ENCODE measurements at regions not wholly inside any gene's neighbourhood (a gene's known extent, or its start where the extent isn't known, plus 50 kb on each side); places are given as distances from the start of the nearest gene placed in this dataset.

DNA sequence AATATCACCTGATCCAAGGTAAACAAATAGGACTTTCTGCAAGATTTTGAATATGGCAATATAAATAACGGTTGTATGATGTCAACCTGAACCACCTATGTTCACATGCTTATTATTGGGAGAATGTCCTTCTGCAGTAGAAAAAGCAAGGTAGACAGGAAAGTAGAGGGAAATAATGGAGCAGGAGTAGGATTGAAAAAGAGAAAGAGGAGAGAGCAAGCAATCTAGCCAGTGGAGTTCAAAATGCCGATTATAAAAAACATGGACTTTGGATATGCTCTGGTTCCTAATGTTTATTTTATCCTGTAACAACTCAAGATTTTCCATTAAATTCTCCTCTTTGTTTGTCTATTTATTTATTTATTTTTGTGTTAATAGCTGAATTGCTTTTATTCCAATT, 878.0 kb upstream of the KCND2 start:
- H3K4me3 ChIP-seq (ENCODE audit: low read length), result no peak overlapping the region
- DNase-seq (ENCODE audit: low read depth), result no peak
- TF ChIP-seq, protein P1, sequence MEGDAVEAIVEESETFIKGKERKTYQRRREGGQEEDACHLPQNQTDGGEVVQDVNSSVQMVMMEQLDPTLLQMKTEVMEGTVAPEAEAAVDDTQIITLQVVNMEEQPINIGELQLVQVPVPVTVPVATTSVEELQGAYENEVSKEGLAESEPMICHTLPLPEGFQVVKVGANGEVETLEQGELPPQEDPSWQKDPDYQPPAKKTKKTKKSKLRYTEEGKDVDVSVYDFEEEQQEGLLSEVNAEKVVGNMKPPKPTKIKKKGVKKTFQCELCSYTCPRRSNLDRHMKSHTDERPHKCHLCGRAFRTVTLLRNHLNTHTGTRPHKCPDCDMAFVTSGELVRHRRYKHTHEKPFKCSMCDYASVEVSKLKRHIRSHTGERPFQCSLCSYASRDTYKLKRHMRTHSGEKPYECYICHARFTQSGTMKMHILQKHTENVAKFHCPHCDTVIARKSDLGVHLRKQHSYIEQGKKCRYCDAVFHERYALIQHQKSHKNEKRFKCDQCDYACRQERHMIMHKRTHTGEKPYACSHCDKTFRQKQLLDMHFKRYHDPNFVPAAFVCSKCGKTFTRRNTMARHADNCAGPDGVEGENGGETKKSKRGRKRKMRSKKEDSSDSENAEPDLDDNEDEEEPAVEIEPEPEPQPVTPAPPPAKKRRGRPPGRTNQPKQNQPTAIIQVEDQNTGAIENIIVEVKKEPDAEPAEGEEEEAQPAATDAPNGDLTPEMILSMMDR (conservative IDR thresholded peaks at IDR 0.05; ENCODE audit: low read length), result no peak

DNA sequence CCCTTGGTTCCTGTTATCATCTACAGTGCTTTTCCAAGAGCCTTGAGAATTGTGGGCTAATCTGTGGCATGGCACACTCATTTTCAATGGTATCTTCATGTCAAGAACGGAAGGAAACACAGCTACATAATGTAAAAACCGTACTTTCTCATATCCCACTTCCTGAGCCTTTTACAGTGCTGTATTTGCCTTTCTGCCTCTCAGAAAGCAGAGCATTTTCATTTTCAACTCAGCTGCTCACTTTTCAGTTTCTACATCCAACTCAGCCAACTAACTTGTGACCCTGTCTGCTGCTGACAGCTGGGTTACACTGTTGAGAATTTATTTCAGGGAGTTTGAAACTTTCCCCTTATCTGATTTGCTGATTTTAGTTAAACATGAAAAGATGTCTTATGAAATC, 875.8 kb upstream of the KCND2 start:
- no peak for DNase-seq (ENCODE audit: low read depth)
- TF ChIP-seq, protein P1 (conservative IDR thresholded peaks at IDR 0.05; ENCODE audit: low read length), result no peak
- H3K4me3 ChIP-seq (ENCODE audit: low read length), result no peak overlapping the region

DNA sequence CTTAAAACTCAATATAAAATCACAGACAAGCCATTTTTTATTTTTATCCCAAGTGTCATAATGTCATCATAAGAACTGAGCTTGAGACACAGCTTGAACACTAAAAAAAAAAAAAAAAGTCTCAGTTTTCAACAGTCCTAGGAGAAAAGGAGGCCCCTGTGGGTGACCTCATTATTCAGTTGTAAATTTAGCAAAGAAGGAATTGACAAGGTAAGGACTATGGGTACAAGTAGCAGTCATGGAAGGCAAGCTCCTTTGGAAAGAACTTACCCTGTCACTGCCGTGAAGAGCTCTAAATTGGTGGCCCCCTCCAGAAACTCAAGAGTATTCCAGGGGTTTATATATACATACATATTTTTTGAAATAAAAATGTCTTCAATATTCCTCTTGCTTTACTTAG, 864.4 kb upstream of the KCND2 start:
- no peak overlapping the region for H3K4me3 ChIP-seq (ENCODE audit: low read length)
- no peak for DNase-seq (ENCODE audit: low read depth)
- TF ChIP-seq, protein P1 (conservative IDR thresholded peaks at IDR 0.05; ENCODE audit: low read length), result no peak

DNA sequence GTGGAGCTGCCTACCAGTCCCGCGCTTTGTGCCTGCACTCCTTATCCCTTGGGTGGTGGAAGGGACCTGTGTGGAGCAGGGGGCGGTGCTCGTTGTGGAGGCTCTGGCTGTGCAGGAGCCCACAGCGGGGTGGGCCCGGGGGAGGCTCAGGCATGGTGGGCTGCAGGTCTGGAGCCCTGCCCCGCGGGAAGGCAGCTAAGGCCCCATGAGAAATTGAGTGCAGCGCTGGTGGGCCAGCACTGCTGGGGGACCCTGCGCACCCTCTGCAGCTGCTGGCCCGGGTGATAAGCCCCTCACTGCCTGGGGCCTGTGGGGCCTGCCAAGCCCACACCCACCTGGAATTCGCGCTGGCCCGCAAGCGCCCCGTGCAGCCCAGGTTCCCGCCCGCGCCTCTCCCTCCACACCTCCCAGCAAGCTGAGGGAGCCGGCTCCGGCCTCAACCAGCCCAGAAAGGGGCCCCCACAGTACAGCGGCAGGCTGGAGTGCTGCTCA, 859.6 kb upstream of the KCND2 start:
- DNase-seq (ENCODE audit: low read depth), result no peak
- no peak overlapping the region for H3K4me3 ChIP-seq (ENCODE audit: low read length)
- TF ChIP-seq, protein P1 (conservative IDR thresholded peaks at IDR 0.05; ENCODE audit: low read length), result no peak

DNA sequence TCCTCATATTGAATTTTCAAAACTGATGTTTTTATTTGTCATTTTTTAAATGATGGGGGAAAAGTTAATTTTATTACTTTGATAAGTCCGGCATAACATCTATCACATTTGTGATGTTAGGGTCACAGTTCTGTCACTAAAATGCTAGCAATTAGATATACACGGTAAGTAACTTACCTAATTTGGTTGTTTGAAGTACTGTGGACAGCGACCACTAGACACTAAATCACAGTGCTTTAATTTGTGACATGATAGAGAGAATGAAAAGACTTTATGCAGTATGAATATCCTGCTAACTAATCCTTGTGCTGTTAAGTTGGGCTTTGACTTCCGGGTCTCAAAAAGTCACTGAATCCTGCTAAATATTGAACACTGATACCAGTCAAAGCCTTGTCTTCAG, 857.3 kb upstream of the KCND2 start:
- DNase-seq (ENCODE audit: low read depth), result no peak
- TF ChIP-seq, protein P1 (conservative IDR thresholded peaks at IDR 0.05; ENCODE audit: low read length), result no peak
- H3K4me3 ChIP-seq (ENCODE audit: low read length), result no peak overlapping the region

DNA sequence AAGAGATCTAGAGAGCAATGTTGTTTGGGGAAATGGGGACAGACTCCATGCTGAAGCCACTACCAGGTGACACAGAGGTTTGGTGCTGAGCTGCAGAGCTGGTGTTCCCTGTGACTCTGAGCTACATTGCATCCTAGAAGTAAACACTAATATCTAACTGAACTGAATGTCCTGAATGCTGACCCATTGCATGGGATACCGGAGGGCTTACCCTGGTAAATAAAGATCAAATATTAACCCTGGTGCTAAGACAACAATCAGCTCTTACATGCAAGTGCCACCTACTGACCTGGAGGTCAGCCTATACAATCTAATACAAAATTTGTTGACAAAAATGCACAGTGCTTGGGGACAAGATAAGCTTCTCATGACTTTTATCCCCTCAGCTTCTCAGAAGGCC, 851.3 kb upstream of the KCND2 start:
- no peak overlapping the region for H3K4me3 ChIP-seq (ENCODE audit: low read length)
- TF ChIP-seq, protein P1 (conservative IDR thresholded peaks at IDR 0.05; ENCODE audit: low read length), result no peak
- DNase-seq (ENCODE audit: low read depth), result no peak

DNA sequence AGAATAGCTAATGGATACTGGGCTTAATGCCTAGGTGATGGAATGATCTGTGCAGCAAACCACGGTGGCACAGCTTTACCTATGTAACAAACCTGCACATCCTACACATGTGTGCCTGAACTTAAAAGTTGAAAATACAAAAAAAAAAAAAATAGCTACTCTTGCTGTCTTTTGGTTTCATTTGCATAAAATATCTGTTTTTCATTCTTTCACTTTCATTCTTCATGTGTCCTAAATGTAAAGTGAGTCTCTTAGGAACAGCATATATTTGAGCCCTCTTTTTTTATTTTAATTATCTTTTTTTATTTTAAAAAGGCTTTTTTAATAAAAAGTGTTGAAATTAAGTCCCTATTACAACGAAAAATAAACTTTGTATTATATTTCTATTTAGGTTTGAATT, 836.1 kb upstream of the KCND2 start:
- TF ChIP-seq, protein P1 (conservative IDR thresholded peaks at IDR 0.05; ENCODE audit: low read length), result no peak
- no peak overlapping the region for H3K4me3 ChIP-seq (ENCODE audit: low read length)
- DNase-seq (ENCODE audit: low read depth), result no peak
